HepG2 (cell line): ENCODE measurements at regions not wholly inside any gene's neighbourhood (a gene's known extent, or its start where the extent isn't known, plus 50 kb on each side); places are given as distances from the start of the nearest gene placed in this dataset.

Experiments
- ATF7-NPFF ChIP-seq: sonication (generic); formaldehyde crosslinking; IDR thresholded peaks from 2 replicates; pipeline ENCODE4 v1.8.1; 2023; ENCODE audit warnings: mild to moderate bottlenecking, low read depth, missing genetic modification reagents, moderate library complexity
- GABPA ChIP-seq, 2 experiments: IDR thresholded peaks; 2 replicates each; pipeline ENCODE4 v1.6.1; 2011 to 2016; ENCODE audit warnings: low read depth in 2 of 2, low read length in 1 of 2, missing biosample characterization in 1 of 2, missing genetic modification characterization in 1 of 2
- HMG20B ChIP-seq: conservative IDR thresholded peaks from 2 replicates; pipeline ENCODE4 v1.6.1; 2016; ENCODE audit warnings: missing genetic modification reagents, missing compliant biosample characterization
- MBNL3 ChIP-seq: fragments of 250-450 bp; sonication (Bioruptor Pico); conservative IDR thresholded peaks from 2 replicates; pipeline ENCODE4 v1.8.0; 2022; ENCODE audit warnings: mild to moderate bottlenecking, inconsistent platforms
- PAWR ChIP-seq: sonication (generic); formaldehyde crosslinking; IDR thresholded peaks from 2 replicates; pipeline ENCODE4 v1.4.0; 2020; ENCODE audit warnings: missing genetic modification reagents, mild to moderate bottlenecking, borderline replicate concordance
- RORA ChIP-seq: sonication (generic); formaldehyde crosslinking; IDR thresholded peaks from 2 replicates; pipeline ENCODE4 v1.5.0; 2020; ENCODE audit warnings: mild to moderate bottlenecking, missing genetic modification reagents, moderate library complexity
- SALL1 ChIP-seq: sonication (generic); formaldehyde crosslinking; IDR thresholded peaks from 2 replicates; pipeline ENCODE4 v1.8.0; 2022; ENCODE audit warnings: mild to moderate bottlenecking, missing genetic modification reagents
- SALL2 ChIP-seq: sonication (generic); formaldehyde crosslinking; IDR thresholded peaks from 2 replicates; pipeline ENCODE4 v1.8.1; 2023; ENCODE audit warnings: mild to moderate bottlenecking, missing genetic modification reagents, inconsistent platforms
- THAP9 ChIP-seq: sonication (generic); formaldehyde crosslinking; IDR thresholded peaks from 2 replicates; pipeline ENCODE4; 2020; ENCODE audit warnings: missing genetic modification reagents, mild to moderate bottlenecking, borderline replicate concordance
- TIGD3 ChIP-seq: sonication (generic); formaldehyde crosslinking; IDR thresholded peaks from 2 replicates; pipeline ENCODE4 v1.5.1; 2020; ENCODE audit warnings: mild to moderate bottlenecking, missing genetic modification reagents, borderline replicate concordance
- TMF1 ChIP-seq: sonication (generic); formaldehyde crosslinking; IDR thresholded peaks from 2 replicates; pipeline ENCODE4 v1.8.1; 2022; ENCODE audit warnings: low read depth, missing genetic modification reagents
- YEATS2 ChIP-seq: sonication (generic); formaldehyde crosslinking; IDR thresholded peaks from 2 replicates; pipeline ENCODE4 v1.4.0; 2020; ENCODE audit warnings: missing genetic modification reagents, borderline replicate concordance
- ZBTB34 ChIP-seq: sonication (generic); formaldehyde crosslinking; IDR thresholded peaks from 2 replicates; pipeline ENCODE4 v1.8.0; 2022; ENCODE audit warnings: mild to moderate bottlenecking, missing genetic modification reagents
- ZBTB44 ChIP-seq: sonication (generic); formaldehyde crosslinking; IDR thresholded peaks from 2 replicates; pipeline ENCODE4 v1.4.0; 2020; ENCODE audit warnings: missing genetic modification reagents
- ZBTB46 ChIP-seq: sonication (generic); formaldehyde crosslinking; IDR thresholded peaks from 2 replicates; pipeline ENCODE4 v1.4.0; 2020; ENCODE audit warnings: mild to moderate bottlenecking, missing genetic modification reagents, borderline replicate concordance
- ZNF292 ChIP-seq: sonication (generic); formaldehyde crosslinking; IDR thresholded peaks from 2 replicates; pipeline ENCODE4 v1.8.1; 2022; ENCODE audit warnings: mild to moderate bottlenecking, low read depth, missing genetic modification reagents, borderline replicate concordance
- ZNF441 ChIP-seq: sonication (generic); formaldehyde crosslinking; IDR thresholded peaks from 2 replicates; pipeline ENCODE4 v1.7.0; 2021; ENCODE audit warnings: missing genetic modification reagents, borderline replicate concordance
- ZNF446 ChIP-seq: sonication (generic); formaldehyde crosslinking; IDR thresholded peaks from 2 replicates; pipeline ENCODE4 v1.5.0; 2020; ENCODE audit warnings: mild to moderate bottlenecking, missing genetic modification reagents
- ZNF562 ChIP-seq: sonication (generic); formaldehyde crosslinking; IDR thresholded peaks from 2 replicates; pipeline ENCODE4 v1.8.0; 2022; ENCODE audit warnings: missing genetic modification reagents, borderline replicate concordance
- ZNF660 ChIP-seq: sonication (generic); formaldehyde crosslinking; IDR thresholded peaks from 2 replicates; pipeline ENCODE4 v1.5.1; 2020; ENCODE audit warnings: mild to moderate bottlenecking, low read depth, missing genetic modification reagents, borderline replicate concordance
- ZNF841 ChIP-seq: sonication (generic); formaldehyde crosslinking; IDR thresholded peaks from 2 replicates; pipeline ENCODE4 v1.8.1; 2023; ENCODE audit warnings: missing genetic modification reagents, borderline replicate concordance

GRCh38 chr11:107243929-107244328 is 213.7 kb downstream of the CWF19L2 start (continued):
- TF ChIP-seq YEATS2 (CRISPR knock-in tag) (no peak), ZNF841 (CRISPR knock-in tag) (no peak), PAWR (CRISPR knock-in tag) (no peak), ZBTB34 (CRISPR knock-in tag) (no peak), ZBTB46 (no peak), ZNF660 (CRISPR knock-in tag) (no peak), TIGD3 (CRISPR knock-in tag) (no peak), ZNF441 (CRISPR knock-in tag) (no peak), ZNF562 (CRISPR knock-in tag) (no peak), HMG20B (CRISPR knock-in tag) (no peak), ZNF292 (CRISPR knock-in tag) (no peak), MBNL3 (CRISPR knock-in tag) (no peak), SALL2 (CRISPR knock-in tag) (no peak), THAP9 (CRISPR knock-in tag) (no peak), ZBTB44 (CRISPR knock-in tag) (no peak), TMF1 (CRISPR knock-in tag) (no peak), SALL1 (CRISPR knock-in tag) (no peak), GABPA (IDR thresholded peaks at IDR 0.05; ENCODE audit: low read depth, low read length) (no peak), GABPA (CRISPR knock-in tag; IDR thresholded peaks at IDR 0.05; ENCODE audit: low read depth) (no peak), RORA (CRISPR knock-in tag) (no peak), ZNF446 (CRISPR knock-in tag) (no peak), ATF7-NPFF (no peak)
